RWPE1 (cell line): ENCODE measurements at regions not wholly inside any gene's neighbourhood (a gene's known extent, or its start where the extent isn't known, plus 50 kb on each side); places are given as distances from the start of the nearest gene placed in this dataset.

Experiments used
- CTCF ChIA-PET: fragments of 350-600 bp; sonication (Branson Sonifier 250); formaldehyde crosslinking; extraction: SDS; loops from one replicate; lab custom pipeline; 2021; lab: Yijun Ruan, JAX
- POLR2A ChIA-PET: fragments of 400-600 bp; formaldehyde crosslinking; extraction: SDS; loops from one replicate; lab custom pipeline; 2020; ENCODE audit warnings: antibody characterized with exemption; ENCODE audit not compliant: low non-redundant PET; lab: Yijun Ruan, JAX
- DNase-seq: peaks from one replicate; pipeline ENCODE4 v3.0.0; 2012; ENCODE audit warnings: low spot score
- H3K27ac ChIP-seq: fragments of 450-650 bp; 2 replicates; pipeline ENCODE4 v1.5.1; 2017
- TF ChIP-seq, protein P1 (sequence below): fragments of 450-650 bp; conservative IDR thresholded peaks from 2 replicates; pipeline ENCODE4 v1.5.1; 2017; ENCODE audit warnings: low read depth, mild to moderate bottlenecking

GRCh38 chr4:27592738-27593137, 732.1 kb downstream of the STIM2 start:
- TF ChIP-seq, protein P1, sequence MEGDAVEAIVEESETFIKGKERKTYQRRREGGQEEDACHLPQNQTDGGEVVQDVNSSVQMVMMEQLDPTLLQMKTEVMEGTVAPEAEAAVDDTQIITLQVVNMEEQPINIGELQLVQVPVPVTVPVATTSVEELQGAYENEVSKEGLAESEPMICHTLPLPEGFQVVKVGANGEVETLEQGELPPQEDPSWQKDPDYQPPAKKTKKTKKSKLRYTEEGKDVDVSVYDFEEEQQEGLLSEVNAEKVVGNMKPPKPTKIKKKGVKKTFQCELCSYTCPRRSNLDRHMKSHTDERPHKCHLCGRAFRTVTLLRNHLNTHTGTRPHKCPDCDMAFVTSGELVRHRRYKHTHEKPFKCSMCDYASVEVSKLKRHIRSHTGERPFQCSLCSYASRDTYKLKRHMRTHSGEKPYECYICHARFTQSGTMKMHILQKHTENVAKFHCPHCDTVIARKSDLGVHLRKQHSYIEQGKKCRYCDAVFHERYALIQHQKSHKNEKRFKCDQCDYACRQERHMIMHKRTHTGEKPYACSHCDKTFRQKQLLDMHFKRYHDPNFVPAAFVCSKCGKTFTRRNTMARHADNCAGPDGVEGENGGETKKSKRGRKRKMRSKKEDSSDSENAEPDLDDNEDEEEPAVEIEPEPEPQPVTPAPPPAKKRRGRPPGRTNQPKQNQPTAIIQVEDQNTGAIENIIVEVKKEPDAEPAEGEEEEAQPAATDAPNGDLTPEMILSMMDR, result no peak
- POLR2A ChIA-PET, result no interaction called here
- H3K27ac ChIP-seq, result no peak overlapping the region
- DNase-seq, result no peak
- CTCF ChIA-PET, result no interaction called here

DNA sequence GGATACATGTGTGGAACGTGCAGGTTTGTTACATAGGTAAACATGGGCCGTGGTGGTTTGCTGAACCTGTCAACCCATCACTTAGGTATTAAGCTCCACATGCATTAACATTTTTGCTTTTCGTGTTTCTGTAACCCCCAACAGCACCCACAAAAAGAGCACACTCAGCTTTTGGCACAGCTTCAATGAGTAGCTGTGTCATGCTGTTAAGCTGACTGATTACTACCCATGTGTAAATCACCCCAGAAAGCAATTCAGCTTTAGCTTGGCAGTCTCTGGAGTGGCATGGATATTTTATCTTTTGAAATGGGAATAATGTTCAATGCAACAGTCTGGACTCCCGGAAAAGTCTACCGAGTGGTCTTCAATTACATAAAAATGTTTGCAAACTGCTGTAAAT, 734.3 kb downstream of the STIM2 start:
- H3K27ac ChIP-seq, result no peak overlapping the region
- ChIA-PET CTCF (no interaction called here), POLR2A (no interaction called here)
- DNase-seq, result no peak
- TF ChIP-seq, protein P1, result no peak

GRCh38 chr4:27595571-27596360, 735.1 kb downstream of the STIM2 start:
- DNase-seq, result no peak
- TF ChIP-seq, protein P1, result no peak
- ChIA-PET POLR2A (no interaction called here), CTCF (no interaction called here)
- H3K27ac ChIP-seq, result no peak overlapping the region

GRCh38 chr4:27602172-27602571, 741.5 kb downstream of the STIM2 start:
- DNase-seq, result no peak
- POLR2A ChIA-PET, result no interaction called here
- CTCF ChIA-PET, result no interaction called here
- TF ChIP-seq, protein P1, result no peak
- no peak overlapping the region for H3K27ac ChIP-seq

- CTCF ChIA-PET, result no interaction called here
- TF ChIP-seq, protein P1, result no peak
- DNase-seq, result no peak
- POLR2A ChIA-PET, result no interaction called here
- H3K27ac ChIP-seq, result no peak overlapping the region
These were observed 744.1 kb downstream of the STIM2 start for GRCh38 chr4:27604692-27605091.

- no peak for DNase-seq
- ChIA-PET CTCF (interaction anchor here (0.6 kb wide), 1 partner anchor 780 kb away, joined by 3 read pairs; no protein-coding TSS in a partner anchor), POLR2A (no interaction called here)
- H3K27ac ChIP-seq, result no peak overlapping the region
- TF ChIP-seq, protein P1, result no peak
These were observed 755.5 kb downstream of the STIM2 start for GRCh38 chr4:27616166-27616565.
